Peyer's patch (tissue), 4 donors: ENCODE measurements at regions not wholly inside any gene's neighbourhood (a gene's known extent, or its start where the extent isn't known, plus 50 kb on each side); places are given as distances from the start of the nearest gene placed in this dataset.

Experiments
- DNase-seq, 3 donors: peaks; one replicate each; pipeline ENCODE4 v3.0.0-alpha.2; 2017 to 2019
- H3K27ac ChIP-seq, 4 donors: fragments of 200-600 bp; sonication (generic); one replicate each; pipeline ENCODE4 v1.5.1; 2016 to 2019
- H3K27me3 ChIP-seq, 2 donors: fragments of 200-600 bp; sonication (generic); one replicate each; pipeline ENCODE4 v1.5.1; 2019
- H3K36me3 ChIP-seq, 3 donors: fragments of 200-600 bp; sonication (generic); one replicate each; pipeline ENCODE4 v1.5.1; 2016 to 2019
- H3K4me1 ChIP-seq, 4 donors: fragments of 200-600 bp; sonication (generic); one replicate each; pipeline ENCODE4 v1.5.1; 2016 to 2019
- H3K4me3 ChIP-seq, 4 donors: fragments of 200-600 bp; sonication (generic); 1 replicate in 3 of 4; 2 replicates in 1 of 4; pipeline ENCODE4 v1.5.1; 2016 to 2019; ENCODE audit warnings: mild to moderate bottlenecking in 1 of 4
- H3K9me3 ChIP-seq, 4 donors: fragments of 200-600 bp; sonication (generic); one replicate each; pipeline ENCODE4 v1.5.1; 2016 to 2019; ENCODE audit warnings: mild to moderate bottlenecking in 1 of 4
- POLR2A ChIP-seq, 2 donors: fragments of 450-650 bp; IDR thresholded peaks; one replicate each; pipeline ENCODE4 v1.5.1; 2017; ENCODE audit warnings: antibody characterized with exemption in 2 of 2, mild to moderate bottlenecking in 2 of 2, moderate library complexity in 2 of 2
- TF ChIP-seq, protein P1 (sequence below), 6 experiments: fragments of 450-650 bp in 4 of 6; fragments of 200-600 bp in 2 of 6; sonication (generic) in 1 of 6; IDR thresholded peaks; one replicate each; pipeline ENCODE4 v1.5.1; 2017 to 2019; ENCODE audit warnings: antibody characterized with exemption in 6 of 6, mild to moderate bottlenecking in 3 of 6, moderate library complexity in 1 of 6

DNA sequence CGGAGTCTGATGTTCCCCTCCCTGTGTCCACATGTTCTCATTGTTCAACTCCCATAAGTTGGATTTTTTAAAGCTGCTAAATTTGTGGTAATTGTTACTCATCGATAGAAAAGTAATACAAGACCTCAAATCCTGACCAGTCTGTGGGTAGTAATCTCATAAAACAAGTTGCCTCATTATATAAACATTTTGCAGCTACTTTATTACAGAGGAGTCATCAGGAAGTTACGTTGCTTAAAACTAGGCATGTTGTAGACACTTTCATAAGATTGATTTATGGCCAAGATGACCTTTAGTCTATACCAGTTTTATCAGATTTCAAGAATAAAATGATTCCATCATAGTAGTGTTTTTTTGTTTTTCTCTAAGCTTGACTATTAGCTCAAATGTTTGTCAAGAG lies 208.8 kb downstream of the GIPC2 start:
- no peaks in the 10 kb centered on the region for H3K36me3 ChIP-seq
- DNase-seq, result no peak
- H3K4me1 ChIP-seq, result no peaks in the 10 kb centered on the region
- no peak overlapping the region for H3K27ac ChIP-seq
- TF ChIP-seq, protein P1, sequence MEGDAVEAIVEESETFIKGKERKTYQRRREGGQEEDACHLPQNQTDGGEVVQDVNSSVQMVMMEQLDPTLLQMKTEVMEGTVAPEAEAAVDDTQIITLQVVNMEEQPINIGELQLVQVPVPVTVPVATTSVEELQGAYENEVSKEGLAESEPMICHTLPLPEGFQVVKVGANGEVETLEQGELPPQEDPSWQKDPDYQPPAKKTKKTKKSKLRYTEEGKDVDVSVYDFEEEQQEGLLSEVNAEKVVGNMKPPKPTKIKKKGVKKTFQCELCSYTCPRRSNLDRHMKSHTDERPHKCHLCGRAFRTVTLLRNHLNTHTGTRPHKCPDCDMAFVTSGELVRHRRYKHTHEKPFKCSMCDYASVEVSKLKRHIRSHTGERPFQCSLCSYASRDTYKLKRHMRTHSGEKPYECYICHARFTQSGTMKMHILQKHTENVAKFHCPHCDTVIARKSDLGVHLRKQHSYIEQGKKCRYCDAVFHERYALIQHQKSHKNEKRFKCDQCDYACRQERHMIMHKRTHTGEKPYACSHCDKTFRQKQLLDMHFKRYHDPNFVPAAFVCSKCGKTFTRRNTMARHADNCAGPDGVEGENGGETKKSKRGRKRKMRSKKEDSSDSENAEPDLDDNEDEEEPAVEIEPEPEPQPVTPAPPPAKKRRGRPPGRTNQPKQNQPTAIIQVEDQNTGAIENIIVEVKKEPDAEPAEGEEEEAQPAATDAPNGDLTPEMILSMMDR (IDR thresholded peaks at IDR 0.05), result no peak
- TF ChIP-seq POLR2A (IDR thresholded peaks at IDR 0.05), result no peak
- H3K9me3 ChIP-seq, result peaks cover 0 to 4% (median 0%) of the 10 kb centered on the region in 4 donors
- H3K4me3 ChIP-seq, result no peak overlapping the region
- H3K27me3 ChIP-seq, result no peaks in the 10 kb centered on the region

GRCh38 chr1:78255383-78255782 lies 209.6 kb downstream of the GIPC2 start:
- H3K27me3 ChIP-seq, result no peaks in the 10 kb centered on the region
- H3K27ac ChIP-seq, result no peak overlapping the region
- no peak for TF ChIP-seq POLR2A (IDR thresholded peaks at IDR 0.05)
- no peaks in the 10 kb centered on the region for H3K36me3 ChIP-seq
- H3K4me3 ChIP-seq, result no peak overlapping the region
- no peaks in the 10 kb centered on the region for H3K4me1 ChIP-seq
- DNase-seq, result no peak
- H3K9me3 ChIP-seq, result peaks cover 0 to 4% (median 0%) of the 10 kb centered on the region in 4 donors

DNA sequence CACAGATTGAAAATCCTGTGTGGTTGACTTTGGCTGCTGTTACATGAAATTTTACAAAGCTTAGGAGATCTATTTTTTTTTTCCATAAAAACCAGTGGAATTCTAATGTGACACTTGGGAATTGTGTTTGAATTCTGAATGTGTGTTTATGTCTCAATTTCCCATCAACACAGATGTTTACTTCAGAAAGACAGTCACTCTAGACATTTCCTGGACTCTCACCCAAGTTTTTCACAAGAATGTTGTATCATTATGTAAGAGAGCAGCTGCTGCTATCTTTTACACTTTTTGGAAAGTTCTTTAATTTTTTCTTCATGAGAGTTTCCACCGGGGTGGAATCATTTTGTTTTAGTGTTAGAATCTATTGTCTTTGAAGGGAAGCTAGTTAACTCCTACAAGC lies 210.1 kb downstream of the GIPC2 start:
- H3K36me3 ChIP-seq, result no peaks in the 10 kb centered on the region
- TF ChIP-seq, protein P1 (IDR thresholded peaks at IDR 0.05), result no peak
- TF ChIP-seq POLR2A (IDR thresholded peaks at IDR 0.05), result no peak
- no peak overlapping the region for H3K27ac ChIP-seq
- DNase-seq, result no peak
- H3K4me3 ChIP-seq, result no peak overlapping the region
- H3K4me1 ChIP-seq, result no peaks in the 10 kb centered on the region
- peaks cover 0 to 4% (median 0%) of the 10 kb centered on the region in 4 donors for H3K9me3 ChIP-seq
- H3K27me3 ChIP-seq, result no peaks in the 10 kb centered on the region

- DNase-seq, result no peak
- Histone ChIP-seq H3K36me3 (no peaks in the 10 kb centered on the region), H3K4me1 (no peaks in the 10 kb centered on the region), H3K9me3 (peaks cover 0 to 4% (median 0%) of the 10 kb centered on the region in 4 donors), H3K27ac (no peak overlapping the region), H3K27me3 (no peaks in the 10 kb centered on the region), H3K4me3 (no peak overlapping the region)
- TF ChIP-seq, protein P1 (IDR thresholded peaks at IDR 0.05), result no peak
- no peak for TF ChIP-seq POLR2A (IDR thresholded peaks at IDR 0.05)
Measured at GRCh38 chr1:78263459-78263858, 217.7 kb downstream of the GIPC2 start.

GRCh38 chr1:78263946-78264345 lies 218.2 kb downstream of the GIPC2 start:
- Histone ChIP-seq H3K4me3 (no peak overlapping the region), H3K27me3 (no peaks in the 10 kb centered on the region), H3K9me3 (peaks cover 0 to 2% (median 0%) of the 10 kb centered on the region in 4 donors), H3K36me3 (no peaks in the 10 kb centered on the region), H3K27ac (no peak overlapping the region), H3K4me1 (no peaks in the 10 kb centered on the region)
- DNase-seq, result no peak
- TF ChIP-seq, protein P1 (IDR thresholded peaks at IDR 0.05), result no peak

DNA sequence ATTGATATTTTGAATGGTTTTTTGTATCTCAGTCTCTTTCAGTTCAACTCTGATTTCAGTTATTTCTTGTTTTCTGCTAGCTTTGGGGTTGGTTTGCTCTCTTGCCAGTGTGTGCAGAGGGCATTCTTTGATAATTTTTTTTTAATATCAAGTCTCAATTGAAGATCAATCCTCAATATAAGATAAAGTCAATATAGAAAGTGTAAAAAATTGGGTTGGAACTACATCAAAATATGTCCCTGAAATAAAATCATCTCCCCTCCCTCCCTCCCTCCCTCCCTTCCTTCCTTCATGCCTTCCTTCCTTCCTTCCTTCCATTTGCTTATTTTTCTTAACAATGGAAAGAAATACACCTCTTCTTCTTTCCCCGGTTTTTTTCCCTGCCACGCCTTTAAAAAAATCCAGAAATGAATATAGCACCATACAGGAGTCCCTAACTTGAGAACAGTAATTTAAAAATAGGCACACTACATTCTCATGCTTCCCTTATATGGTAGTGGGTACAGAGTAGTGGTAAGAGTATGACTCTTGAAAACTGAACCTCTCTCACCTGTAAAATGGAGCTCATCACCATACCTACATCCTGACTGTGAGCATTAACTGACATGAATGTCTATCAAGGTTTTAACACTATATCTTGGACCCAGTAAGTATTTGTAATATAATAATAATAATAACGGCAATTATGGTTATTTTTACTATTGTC lies 221.9 kb downstream of the GIPC2 start:
- Histone ChIP-seq H3K36me3 (no peaks in the 10 kb centered on the region), H3K9me3 (no peaks in the 10 kb centered on the region), H3K27ac (no peak overlapping the region), H3K4me1 (no peaks in the 10 kb centered on the region), H3K27me3 (no peaks in the 10 kb centered on the region), H3K4me3 (no peak overlapping the region)
- no peak for DNase-seq
- TF ChIP-seq, protein P1 (IDR thresholded peaks at IDR 0.05), result no peak
- no peak for TF ChIP-seq POLR2A (IDR thresholded peaks at IDR 0.05)
